Colonic mucosa (tissue), 4 donors: ENCODE measurements at regions not wholly inside any gene's neighbourhood (a gene's known extent, or its start where the extent isn't known, plus 50 kb on each side); places are given as distances from the start of the nearest gene placed in this dataset.

Experiments
- DNase-seq: peaks from one replicate; pipeline ENCODE4 v3.0.0-alpha.2; 2020
- H3K27ac ChIP-seq: fragments of 200-600 bp; one replicate; pipeline ENCODE4 v1.8.0; 2021
- H3K27me3 ChIP-seq: fragments of 200-600 bp; one replicate; pipeline ENCODE4 v1.8.0; 2021
- H3K36me3 ChIP-seq: fragments of 200-600 bp; one replicate; pipeline ENCODE4 v1.8.0; 2021
- H3K4me1 ChIP-seq: fragments of 200-600 bp; one replicate; pipeline ENCODE4 v1.8.0; 2021; ENCODE audit warnings: mild to moderate bottlenecking
- H3K4me3 ChIP-seq: fragments of 200-600 bp; one replicate; pipeline ENCODE4 v1.8.0; 2021
- H3K9ac ChIP-seq, 2 donors: one replicate each; pipeline ENCODE4 v1.7.0; 2013; ENCODE audit warnings: control low read depth in 2 of 2, low read depth in 2 of 2, low read length in 2 of 2
- H3K9me3 ChIP-seq: fragments of 200-600 bp; one replicate; pipeline ENCODE4 v1.8.0; 2021
- intact Hi-C: fragments of 100-400 bp; cut with DNase I; formaldehyde crosslinking; loops from one replicate; pipeline ENCODE4 v1.14.1; 2022
- TF ChIP-seq, protein P1 (sequence below): fragments of 200-600 bp; IDR thresholded peaks from one replicate; pipeline ENCODE4 v1.8.0; 2022; ENCODE audit warnings: antibody characterized with exemption, mild to moderate bottlenecking
- donor health status: healthy.
- donor health status: DM: no; HTN: no; CAD: no.
- donor health status: DM: no; HTN: no; CAD: no.

DNA sequence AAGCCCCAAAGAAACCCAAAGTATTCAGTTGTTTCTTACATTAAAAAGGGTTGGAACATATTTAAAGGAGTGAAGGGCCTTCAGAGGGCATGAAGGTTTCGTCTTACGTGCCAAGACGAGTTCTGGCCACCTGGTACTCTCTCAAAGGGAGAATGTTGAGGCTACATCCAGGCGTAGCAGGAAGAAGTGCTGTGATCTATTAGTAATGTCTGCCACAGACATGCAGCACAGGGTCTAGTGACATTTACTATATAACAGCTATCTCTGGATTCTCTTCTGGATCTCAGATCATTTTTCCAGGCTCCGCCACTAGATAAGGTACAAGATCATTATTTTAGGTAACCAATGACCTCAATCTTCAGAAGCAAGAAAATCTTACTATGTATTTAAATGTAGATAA, 76.5 kb upstream of the ARID5B start:
- Histone ChIP-seq H3K27me3 (no peaks in the 10 kb centered on the region), H3K4me3 (no peak overlapping the region), H3K27ac (no peak overlapping the region), H3K36me3 (no peaks in the 10 kb centered on the region), H3K4me1 (no peaks in the 10 kb centered on the region), H3K9me3 (no peaks in the 10 kb centered on the region), H3K9ac (no peak overlapping the region)
- intact Hi-C loops = no loop called here
- no peak for DNase-seq
- TF ChIP-seq, protein P1, sequence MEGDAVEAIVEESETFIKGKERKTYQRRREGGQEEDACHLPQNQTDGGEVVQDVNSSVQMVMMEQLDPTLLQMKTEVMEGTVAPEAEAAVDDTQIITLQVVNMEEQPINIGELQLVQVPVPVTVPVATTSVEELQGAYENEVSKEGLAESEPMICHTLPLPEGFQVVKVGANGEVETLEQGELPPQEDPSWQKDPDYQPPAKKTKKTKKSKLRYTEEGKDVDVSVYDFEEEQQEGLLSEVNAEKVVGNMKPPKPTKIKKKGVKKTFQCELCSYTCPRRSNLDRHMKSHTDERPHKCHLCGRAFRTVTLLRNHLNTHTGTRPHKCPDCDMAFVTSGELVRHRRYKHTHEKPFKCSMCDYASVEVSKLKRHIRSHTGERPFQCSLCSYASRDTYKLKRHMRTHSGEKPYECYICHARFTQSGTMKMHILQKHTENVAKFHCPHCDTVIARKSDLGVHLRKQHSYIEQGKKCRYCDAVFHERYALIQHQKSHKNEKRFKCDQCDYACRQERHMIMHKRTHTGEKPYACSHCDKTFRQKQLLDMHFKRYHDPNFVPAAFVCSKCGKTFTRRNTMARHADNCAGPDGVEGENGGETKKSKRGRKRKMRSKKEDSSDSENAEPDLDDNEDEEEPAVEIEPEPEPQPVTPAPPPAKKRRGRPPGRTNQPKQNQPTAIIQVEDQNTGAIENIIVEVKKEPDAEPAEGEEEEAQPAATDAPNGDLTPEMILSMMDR = no peak

DNA sequence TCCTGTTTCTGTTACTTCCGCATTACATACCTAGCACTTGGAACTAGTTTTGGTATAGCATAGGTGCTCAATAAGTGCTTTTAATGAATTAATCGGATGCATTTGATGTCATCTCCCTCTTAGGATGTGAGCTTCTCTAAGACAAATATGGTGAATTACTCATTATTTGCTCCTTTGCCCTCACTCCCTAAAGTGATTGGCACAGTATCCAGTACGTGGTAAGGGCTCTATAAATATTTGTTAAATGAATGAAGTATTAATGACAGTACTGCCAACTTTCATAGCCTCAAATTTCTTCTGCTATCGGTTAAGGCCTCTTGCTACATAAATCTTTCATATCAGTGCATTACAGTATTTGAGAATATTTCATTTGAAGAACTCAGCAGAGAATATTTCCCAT, 75.9 kb upstream of the ARID5B start:
- Histone ChIP-seq H3K4me1 (no peaks in the 10 kb centered on the region), H3K27me3 (no peaks in the 10 kb centered on the region), H3K36me3 (no peaks in the 10 kb centered on the region), H3K27ac (no peak overlapping the region), H3K9me3 (no peaks in the 10 kb centered on the region), H3K4me3 (no peak overlapping the region), H3K9ac (no peak overlapping the region)
- no peak for DNase-seq
- intact Hi-C loops = no loop called here
- TF ChIP-seq, protein P1 = no peak

DNA sequence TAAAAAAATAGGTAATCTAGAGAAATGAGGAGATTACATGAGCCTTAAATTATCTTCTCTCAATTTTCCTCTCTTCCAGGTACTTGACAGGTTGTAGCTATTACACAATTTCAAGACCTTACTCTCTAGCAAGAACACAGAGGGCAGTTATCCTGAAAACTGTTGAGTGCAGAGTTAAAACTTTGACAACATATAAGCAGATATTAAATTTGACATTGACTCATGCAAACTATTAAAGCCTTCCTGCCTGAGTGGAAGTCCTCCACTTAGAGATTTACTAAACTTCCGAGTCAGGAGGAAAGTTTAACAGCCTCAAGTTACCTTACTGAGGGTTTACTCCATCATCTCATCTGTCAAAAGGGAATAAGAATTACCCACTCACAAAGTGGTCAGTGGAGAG, 73.5 kb upstream of the ARID5B start:
- H3K9me3 ChIP-seq = no peaks in the 10 kb centered on the region
- TF ChIP-seq, protein P1 = no peak
- H3K36me3 ChIP-seq = no peaks in the 10 kb centered on the region
- H3K4me1 ChIP-seq = no peaks in the 10 kb centered on the region
- H3K4me3 ChIP-seq = no peak overlapping the region
- H3K27ac ChIP-seq = no peak overlapping the region
- H3K9ac ChIP-seq = no peak overlapping the region
- DNase-seq = no peak
- no peaks in the 10 kb centered on the region for H3K27me3 ChIP-seq
- intact Hi-C loops = no loop called here

GRCh38 chr10:61828788-61829187, 72.7 kb upstream of the ARID5B start:
- H3K9me3 ChIP-seq = no peaks in the 10 kb centered on the region
- no peaks in the 10 kb centered on the region for H3K36me3 ChIP-seq
- DNase-seq = no peak
- H3K9ac ChIP-seq = no peak overlapping the region
- H3K4me1 ChIP-seq = no peaks in the 10 kb centered on the region
- H3K27me3 ChIP-seq = no peaks in the 10 kb centered on the region
- intact Hi-C loops = no loop called here
- H3K4me3 ChIP-seq = no peak overlapping the region
- TF ChIP-seq, protein P1 = no peak
- H3K27ac ChIP-seq = no peak overlapping the region

GRCh38 chr10:61830072-61830845, 71.2 kb upstream of the ARID5B start:
- H3K9ac ChIP-seq = no peak overlapping the region
- TF ChIP-seq, protein P1 = no peak
- no peak for DNase-seq
- no peaks in the 10 kb centered on the region for H3K9me3 ChIP-seq
- no peaks in the 10 kb centered on the region for H3K36me3 ChIP-seq
- no peak overlapping the region for H3K27ac ChIP-seq
- no peaks in the 10 kb centered on the region for H3K4me1 ChIP-seq
- H3K27me3 ChIP-seq = no peaks in the 10 kb centered on the region
- no peak overlapping the region for H3K4me3 ChIP-seq
- intact Hi-C loops = no loop called here
